ENCODE measurements at regions not wholly inside any gene's neighbourhood (a gene's known extent, or its start where the extent isn't known, plus 50 kb on each side); places are given as distances from the start of the nearest gene placed in this dataset.

- TF ChIP-seq CTCF (IDR thresholded peaks at IDR 0.05) (no peak), POLR2A (IDR thresholded peaks at IDR 0.05) (no peak)
Observed at GRCh38 chr6:169949511-169950097, 198.2 kb downstream of the ERMARD start.
